Stimulated activated CD4-positive, alpha-beta T cell treated with anti-CD3 and anti-CD28 coated beads, Interleukin-1b, Interleukin-23, amount 100 ng/mL, for 48 hours (primary cell): ENCODE measurements at regions not wholly inside any gene's neighbourhood (a gene's known extent, or its start where the extent isn't known, plus 50 kb on each side); places are given as distances from the start of the nearest gene placed in this dataset.

Source experiments
- DNase-seq: peaks from one replicate; pipeline ENCODE4 v3.0.0-alpha.2; 2020

- no peak for DNase-seq
These were observed 163.8 kb upstream of the LMNTD1 start for GRCh38 chr12:25716842-25717241.

GRCh38 chr12:25717552-25717951, 164.5 kb upstream of the LMNTD1 start:
- DNase-seq: no peak

DNA sequence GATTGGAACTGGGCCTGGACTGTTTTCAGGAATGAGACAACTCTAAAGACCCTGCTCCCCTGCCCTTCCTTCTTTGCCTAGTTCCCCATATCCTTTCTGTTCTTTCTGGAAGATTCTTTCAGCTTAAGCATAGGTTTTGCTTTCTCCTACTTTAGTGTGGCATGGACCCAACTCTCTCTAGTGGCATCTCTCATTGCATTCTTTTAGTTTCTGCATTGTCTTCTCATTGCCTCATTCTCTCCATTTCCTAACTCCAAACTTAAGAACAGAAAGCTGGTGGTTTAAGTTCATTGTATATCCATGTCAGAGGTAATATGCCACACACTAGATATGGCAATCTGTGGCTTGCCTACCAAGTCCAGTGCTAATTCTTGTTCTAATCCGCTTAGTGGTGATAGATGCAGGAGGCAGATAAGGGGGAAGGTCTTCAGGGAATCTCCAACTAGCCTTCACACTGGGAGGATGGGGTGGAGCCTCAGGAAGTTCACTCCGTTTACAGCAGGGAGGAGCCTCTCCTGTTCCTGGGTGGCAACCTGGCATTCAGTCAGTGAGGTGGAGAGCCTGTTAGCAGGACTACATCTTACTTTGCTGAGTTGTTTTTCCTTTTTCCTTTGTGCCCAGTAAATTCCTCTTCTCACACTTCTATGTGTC, 165.1 kb upstream of the LMNTD1 start:
- no peak for DNase-seq

DNA sequence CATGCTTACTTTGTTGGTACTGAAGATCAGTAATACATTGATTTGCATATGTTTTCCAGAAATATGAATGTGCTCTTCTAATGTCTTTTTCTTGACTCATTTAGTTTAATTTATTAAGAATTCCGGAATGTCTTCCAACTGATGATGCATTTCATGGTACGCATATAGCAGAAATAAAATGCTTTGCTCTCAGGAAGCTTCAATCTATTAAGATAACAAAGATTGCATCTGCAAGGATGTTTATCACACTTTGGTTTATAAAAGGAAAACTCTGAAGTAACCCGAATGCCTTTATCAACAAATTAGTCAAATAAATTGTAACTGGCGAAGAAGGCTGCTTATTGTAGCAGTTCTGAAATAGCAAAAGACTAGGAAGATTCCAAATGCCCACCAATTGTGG, 166.4 kb upstream of the LMNTD1 start:
- DNase-seq: no peak

DNA sequence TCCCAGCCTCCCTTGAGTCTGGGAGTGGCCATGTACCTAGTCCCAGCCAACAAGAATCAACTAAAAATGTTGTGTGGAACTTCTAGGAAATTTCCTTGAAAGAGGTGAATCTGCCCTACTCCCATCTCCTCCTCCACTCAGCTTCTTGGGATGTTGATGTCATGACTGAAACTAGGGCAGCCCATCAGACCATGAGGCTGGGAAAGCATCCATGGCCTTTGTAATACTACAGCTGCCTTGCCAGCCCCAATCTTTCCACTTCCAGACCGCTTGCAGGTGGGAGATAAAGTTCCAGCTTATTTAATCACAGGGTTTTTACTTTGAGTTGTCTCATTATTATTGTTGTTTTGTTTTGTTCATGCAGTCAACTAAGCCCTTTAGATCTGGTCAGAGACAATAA, 170.3 kb upstream of the LMNTD1 start:
- DNase-seq: no peak

DNA sequence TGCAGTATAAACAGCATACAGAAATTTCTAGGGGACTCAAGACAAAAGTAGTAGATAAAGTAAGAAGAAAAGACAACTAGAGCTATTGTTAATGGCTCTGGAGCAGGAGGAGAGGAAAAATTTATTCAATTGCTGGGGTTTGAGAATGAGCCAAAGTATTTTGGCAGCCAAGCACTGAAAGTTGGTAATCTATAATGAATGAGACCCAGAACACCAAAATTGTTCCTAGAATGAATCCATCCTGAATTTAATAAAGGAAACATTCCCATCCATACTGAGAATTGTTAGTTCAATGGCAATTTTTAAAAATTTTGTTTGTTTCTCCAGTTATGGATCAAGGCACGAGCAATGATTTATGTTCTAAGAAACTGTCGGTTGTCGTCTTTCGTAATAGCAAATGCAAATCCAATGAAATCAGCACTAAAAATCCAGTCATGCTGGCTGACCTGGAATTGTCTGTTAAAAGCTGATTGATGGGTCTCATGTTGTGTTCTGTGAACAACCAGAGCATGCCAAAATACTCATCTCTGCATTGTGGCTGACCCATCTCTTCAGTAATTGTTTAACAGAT, 170.9 kb upstream of the LMNTD1 start:
- DNase-seq: no peak

DNA sequence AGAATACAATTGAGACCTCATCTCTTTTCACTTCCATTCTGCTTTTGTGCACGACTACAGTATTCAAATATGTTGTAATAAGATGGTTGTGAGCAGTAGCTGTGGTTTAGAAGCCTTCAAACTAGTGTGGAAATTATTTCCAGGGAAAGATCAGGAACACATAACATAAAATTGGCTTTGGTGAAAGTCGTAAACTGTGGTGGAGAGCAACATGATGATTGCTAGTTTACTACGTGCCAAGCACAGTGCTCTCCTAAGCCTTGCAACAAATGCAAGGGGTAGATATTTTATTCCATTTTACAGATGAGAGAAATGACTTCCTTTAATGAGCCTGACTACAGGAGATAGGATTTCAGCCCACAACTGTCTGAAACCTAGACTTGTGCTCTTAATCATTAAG, 172.4 kb upstream of the LMNTD1 start:
- no peak for DNase-seq

DNA sequence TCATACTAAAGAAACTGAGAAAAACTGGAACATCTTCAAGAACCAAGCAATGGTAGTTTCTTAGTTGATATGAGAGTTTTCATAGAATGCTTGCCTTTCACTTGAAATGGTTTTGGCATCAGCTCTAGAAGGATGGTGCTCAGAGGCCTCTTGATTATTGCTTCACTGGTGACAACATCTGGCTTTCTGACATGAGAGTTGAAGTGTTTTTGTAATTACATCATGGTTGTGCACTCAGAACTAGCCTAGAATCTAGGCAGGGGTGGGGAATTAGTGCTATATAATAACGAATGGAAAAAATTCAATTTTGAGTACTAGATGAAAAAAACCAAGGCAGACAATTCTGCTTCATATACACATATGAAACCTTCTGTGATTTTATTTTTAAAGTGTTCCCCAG, 172.8 kb upstream of the LMNTD1 start:
- DNase-seq: no peak

- no peak for DNase-seq
These were observed 175.0 kb upstream of the LMNTD1 start for GRCh38 chr12:25728056-25728595.

DNA sequence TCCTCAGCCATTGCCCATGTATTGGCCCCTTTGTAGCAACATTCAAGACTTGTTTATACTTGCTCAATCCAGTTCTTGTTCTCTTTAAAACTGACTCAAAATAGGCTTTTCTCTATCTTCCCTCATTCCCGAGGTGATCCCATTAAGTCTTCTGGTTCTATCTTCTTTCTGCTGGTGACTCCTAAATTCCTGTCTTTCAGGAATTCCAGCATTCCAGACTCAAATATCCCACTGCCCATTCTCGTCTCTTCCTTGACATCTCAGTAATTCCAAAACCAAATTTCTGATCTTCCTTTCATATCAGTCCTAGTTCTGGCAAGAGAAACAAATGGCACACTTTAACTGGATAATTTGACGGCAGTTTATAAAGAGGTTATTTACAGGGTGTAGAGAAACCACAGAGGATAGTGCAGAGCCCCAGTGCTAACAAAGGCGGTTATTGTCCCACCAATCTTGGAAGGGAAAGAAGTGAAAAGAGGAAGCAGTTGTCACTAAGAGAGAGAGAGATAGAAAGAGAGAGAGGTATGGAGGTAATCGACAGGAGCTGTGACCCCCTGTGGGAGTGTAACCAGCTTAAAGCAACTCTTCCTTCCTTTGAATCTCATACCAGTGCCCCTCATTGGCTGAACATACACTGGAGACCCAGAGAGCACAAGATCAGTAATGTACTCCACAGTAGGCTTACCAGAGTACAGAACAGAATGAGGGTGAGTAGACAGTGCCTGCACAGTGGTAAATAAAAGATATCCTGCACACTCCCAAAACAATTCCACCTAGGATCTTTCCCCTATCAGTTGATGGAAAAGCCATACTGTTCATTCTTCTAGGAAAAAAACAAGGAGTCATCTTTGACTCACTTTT, 177.6 kb upstream of the LMNTD1 start:
- DNase-seq: no peak

- DNase-seq: no peak
These were observed 180.5 kb upstream of the LMNTD1 start for GRCh38 chr12:25733541-25733940.

DNA sequence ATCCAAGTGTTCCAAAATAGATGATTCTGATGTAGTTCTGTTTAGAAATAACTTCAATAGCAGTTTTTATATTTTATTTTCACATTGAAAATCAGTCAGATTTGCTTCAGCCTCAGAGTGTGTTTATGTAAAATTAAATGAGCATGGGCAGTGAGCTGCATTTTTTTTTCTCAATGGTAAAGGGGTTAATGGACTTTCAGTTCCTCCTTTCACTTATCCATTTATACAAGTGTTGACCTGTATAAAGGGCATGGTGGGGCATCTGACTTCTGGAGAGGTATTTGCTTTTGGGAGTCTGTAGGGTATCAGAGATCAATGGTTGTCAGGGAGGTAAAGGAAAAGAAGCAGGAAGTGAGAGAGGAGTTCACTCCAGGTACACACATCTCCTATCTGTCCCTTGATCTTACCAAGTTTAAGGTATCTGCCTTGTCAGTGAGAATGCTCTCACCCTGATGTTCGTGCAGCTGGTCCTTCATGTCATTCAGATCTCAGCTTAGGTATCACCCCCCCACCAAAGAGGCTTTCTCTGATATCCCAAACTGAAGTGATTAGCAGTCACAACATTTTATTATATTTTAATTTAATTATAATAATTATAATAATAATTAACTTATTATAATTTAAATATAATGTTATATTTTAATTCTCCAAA, 181.6 kb upstream of the LMNTD1 start:
- DNase-seq: no peak

- DNase-seq: no peak
These were observed 187.5 kb upstream of the LMNTD1 start for GRCh38 chr12:25740617-25741016.

DNA sequence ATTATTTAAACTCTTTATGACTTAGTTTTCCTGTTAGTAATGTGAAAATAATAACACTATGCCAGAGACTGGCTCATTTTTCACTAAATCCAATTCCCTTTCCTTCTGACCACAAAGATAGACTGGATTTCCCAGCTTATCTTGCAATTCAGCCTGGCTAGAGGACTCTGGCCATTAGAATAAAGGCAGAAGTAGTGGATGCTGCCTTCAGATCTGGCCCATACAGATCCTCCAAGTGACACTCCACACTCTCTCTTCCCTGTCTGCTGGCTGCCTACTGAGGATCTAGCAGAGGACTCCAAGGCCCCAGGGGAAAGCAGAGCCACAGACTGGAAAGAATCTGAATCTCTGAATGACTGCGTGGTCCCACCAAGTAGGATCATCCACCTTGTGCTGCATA, 188.8 kb upstream of the LMNTD1 start:
- DNase-seq: no peak

DNA sequence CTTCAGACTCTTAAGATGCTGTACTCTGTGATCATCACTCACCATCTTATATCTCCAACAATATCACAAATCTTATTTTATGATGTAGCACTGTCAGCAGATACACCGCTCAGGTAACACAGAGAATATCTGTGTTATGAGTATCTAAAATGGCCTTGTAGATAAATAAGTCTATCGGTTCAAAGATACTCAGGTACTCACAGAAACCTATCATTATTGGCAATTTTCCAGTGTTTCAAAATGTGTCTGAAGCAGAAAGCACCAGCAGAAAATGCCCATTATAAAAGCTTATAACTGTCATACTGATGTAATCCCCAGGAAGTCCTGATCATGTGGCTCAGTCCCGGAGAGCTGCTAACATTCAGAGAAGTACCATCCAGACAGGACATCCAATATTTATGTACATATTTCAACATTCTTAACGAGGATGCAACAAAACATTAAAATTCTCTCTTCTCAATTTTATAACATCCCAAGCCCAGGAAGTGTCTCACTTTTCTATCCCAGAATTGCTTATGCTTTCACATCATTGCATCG, 190.7 kb upstream of the LMNTD1 start:
- no peak for DNase-seq

DNA sequence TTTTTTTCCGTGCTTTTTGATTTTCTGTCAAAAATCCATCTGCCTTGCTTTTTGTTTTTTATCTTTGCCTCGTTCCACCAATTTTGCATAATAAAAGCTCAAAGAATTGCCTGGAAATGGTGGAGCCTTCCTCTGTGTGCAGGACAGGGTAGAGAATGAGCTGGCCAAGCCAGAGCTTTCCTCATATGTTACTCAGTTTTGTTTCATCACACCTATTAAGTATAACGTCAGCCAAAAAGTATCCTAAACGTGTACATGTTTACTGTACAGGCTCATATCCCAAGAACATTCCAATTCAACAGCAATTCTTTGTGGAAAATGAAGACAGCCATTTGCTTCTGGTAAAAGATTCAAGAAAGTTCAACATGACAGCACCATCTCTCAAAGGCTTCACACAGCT, 191.2 kb upstream of the LMNTD1 start:
- DNase-seq: no peak

- no peak for DNase-seq
These were observed 192.2 kb upstream of the LMNTD1 start for GRCh38 chr12:25745281-25745680.

GRCh38 chr12:25746131-25746530, 193.0 kb upstream of the LMNTD1 start:
- DNase-seq: no peak

DNA sequence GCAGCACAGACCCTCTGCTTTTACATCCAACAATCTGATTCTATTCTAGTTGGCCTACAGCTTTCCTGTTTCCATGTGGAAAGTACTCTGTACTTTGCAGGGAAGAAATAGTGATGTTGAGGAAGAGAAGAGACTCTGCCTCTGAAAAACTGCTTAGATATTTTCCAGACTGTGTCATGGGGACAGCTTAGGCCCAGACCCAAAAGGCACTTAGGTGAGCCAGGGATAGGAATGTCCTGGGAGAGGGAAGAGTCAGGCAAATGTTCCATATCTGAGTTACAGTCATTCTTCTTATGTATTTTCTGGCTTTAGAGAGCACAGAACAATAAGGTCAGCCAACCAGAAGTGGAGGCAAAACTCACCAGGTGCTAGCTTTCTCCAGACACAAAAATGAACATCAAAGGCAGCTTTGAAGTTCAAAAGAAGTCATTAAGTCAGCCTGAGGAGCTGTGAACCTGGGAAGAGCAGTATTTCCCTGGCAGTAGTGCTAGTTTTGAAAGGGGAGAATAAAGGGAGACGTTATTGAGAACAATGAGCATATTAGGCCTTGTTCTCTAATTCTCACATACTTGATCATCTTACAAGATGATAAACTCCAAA, 199.7 kb upstream of the LMNTD1 start:
- DNase-seq: no peak

GRCh38 chr12:25755136-25755970, 202.3 kb upstream of the LMNTD1 start:
- DNase-seq: no peak

- no peak for DNase-seq
These were observed 202.6 kb upstream of the RASSF8 start for GRCh38 chr12:25755971-25756260.
